ENCODE measurements at regions not wholly inside any gene's neighbourhood (a gene's known extent, or its start where the extent isn't known, plus 50 kb on each side); places are given as distances from the start of the nearest gene placed in this dataset.
"Not testable (repeated sequence)": the region's sequence is repeated elsewhere in the genome, so short reads cannot be mapped to it uniquely, and the experiment has no call there.

DNA sequence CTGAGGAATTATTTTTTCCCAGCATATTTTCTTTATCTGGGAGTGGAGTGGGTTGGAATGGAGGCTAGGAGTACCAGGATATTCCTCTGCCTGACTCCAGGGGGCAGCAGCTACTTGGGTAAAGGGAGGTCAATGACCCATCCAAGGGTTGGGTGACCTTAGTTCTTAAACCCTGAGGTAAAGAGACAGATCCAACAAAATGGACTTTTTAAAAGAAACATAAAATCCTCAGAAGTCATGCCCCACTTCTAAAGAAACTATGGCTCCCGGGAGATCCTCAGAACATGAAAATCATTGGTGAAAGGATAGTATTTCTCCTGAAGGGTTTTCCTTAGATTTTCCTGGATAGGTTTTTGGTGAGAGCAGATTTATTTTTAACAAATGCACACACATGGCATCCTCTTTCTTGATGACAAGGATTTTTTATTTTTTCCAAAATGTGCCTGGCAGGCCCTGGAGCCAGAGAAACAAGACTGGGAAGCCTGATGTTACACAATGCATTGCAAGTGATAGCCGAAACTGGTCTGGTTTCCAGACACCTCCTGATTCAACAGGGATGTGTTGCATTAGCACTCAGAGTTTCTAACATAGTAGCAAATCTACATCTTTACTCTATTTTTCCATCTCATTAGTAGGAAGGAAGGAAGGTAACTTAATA is 240.9 kb upstream of the BTBD3 start:
- no peak for DNase-seq (ENCODE audit: low spot score)

DNA sequence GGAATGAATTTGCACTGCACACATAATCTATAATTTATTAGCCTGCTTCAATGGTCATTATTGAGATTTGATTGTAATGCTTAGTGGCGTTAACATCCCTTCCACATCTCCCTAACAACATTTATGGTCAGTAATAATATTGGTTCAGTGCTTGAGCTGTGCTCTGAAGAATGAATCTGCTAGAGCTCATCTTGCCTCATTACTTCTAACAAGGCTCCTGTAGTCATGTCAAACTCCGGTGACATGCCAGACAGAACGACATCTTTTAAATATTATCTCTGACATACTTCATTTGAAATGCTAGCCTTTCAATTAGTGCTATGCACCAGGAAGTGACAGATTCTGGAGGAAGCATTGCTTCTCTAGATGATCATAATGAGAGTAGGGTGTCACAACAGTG is 240.3 kb upstream of the BTBD3 start:
- DNase-seq (ENCODE audit: low spot score): no peak

DNA sequence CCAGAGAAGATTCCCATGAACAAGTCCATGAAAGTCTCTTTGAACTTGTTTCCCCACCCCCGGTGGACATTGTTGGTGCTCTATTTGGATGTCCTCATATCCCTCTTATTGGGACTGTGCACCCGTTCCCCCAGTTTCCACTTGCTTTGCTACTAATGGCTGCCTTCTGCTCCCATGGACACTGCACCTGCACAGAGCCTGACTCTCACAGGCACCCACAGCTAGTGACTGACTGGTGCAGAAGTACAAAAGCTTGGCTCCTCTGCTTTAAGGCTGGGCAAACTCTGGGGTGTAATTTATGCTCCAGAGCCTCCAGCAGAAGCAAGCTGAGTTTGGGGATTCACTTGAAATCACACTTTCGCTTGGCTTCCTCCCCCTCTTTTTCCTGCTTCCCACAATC is 239.9 kb upstream of the BTBD3 start:
- no peak for DNase-seq (ENCODE audit: low spot score)

DNA sequence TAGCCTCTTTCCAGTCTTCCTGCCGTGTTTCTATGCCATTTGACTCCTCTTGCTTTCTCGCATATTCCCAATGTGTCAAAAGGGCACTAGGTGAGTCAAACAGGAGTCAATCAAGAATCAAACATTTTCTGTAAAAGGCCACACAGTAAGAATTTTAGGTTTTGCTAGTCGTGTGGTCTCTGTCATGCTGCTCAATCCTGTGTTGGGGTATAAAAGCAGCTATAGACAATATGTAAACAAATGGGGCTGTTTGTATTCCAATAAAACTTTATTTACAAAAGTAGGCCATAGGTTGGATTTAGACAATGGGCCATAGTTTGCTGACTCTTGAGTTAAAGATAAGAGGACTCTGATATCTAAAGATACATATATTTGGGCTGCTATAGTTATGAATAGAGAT is 235.4 kb upstream of the BTBD3 start:
- DNase-seq (ENCODE audit: low spot score): no peak

DNA sequence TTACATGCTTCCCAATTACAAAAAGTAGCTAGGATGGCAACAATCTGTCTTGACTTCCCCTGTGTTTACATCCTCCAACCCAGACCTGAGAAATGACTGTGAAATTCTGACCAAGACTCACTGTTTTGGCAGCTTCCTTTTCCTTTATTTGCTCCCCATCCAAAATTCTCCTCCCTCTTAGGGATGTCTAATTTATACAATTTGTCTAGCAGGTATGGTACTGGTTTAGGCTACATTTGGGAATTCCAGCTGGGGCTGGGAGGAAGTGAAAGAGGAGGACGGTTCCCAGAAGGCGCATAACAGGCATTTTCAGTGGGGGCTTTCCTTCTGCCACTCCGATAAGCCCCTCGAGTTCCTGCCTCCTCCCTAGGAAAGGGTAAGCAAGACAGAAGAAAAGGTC is 231.5 kb upstream of the BTBD3 start:
- no peak for DNase-seq (ENCODE audit: low spot score)

DNA sequence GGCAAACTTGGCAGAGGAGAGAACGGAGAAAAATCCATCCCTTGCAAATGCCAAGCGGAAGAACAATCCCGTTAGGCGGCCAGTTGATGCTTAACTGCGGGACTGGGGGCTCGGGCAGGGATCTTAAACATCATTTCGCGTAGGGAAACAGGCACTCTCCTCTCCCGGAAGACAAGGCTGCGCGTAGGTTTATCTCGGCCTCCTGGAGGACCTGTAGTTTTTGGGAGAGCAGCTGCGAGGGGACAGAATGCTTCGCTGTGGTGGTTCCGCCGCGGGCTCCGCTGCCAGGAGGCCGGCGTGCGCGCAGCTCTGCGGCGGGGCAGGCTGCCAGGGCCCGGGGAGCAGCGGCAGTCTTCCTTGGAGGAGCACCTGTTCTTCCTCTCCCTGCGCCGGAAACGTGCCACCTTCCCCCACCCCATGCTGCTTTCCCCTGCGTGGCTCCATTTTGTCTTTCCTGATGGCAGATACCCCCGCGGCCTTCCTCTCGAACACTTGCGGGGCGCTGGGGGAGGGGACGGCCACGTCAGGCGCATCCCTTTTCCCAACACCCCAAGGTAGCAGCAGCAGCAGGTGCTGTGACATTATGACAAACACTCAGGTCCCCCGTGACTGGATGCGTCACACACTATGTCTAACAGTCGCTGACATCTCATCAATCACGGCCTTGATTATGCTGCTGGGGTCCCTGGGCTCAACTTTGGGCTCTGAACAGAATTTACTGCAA is 230.7 kb upstream of the BTBD3 start:
- DNase-seq (ENCODE audit: low spot score): peak; percentile 48

DNA sequence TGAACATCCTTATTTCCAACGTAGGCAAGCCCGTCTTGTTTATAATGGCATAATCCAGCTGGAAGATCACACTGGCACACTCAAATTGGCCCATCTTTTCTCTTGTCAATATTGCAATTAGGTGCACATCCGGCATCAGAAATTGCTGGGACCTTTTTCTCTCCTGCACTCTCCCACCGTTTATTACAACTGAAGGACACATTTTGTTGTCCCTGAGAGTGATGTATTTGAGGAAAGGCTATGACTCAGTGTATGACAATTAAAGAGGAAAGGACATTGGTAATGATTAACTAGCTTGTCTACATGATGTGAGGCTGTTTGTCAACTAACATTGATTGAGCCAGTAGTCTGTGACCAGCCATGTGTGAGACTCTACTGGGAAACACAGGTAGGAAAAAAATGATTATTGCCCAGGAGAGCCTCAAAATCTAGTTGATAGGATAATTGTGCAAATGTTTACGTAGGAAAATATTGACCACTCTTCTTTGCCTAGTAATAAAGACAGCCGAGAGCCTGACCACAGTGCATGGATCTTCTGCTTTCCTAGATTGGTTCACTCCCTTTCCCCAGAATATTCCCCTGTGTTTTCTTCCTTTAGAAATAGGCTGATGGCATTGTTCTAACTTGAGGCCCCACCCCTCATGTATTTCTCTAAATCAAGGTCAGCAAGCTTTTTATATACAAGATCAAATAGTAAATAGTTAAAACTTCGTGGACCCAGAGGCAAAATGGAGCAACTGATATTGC is 230.0 kb upstream of the BTBD3 start:
- DNase-seq (ENCODE audit: low spot score): no peak

DNA sequence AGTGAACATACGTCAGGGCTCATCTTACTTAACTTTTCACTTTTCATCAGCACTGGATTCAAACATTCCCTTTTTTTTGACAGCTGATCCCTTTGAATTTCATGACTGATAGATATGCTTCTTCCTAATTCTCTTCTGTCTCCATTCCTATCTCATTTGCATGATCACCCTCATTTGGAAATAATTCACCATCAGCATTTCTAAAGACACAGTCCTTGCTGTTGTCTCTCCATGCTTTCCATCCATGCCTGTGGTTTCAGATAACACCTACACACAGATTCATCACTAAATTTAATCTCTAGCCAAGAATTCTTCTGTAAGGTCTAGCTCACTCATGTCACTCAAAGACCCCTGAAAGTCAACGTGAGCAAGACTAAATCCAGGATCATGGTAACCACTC is 228.4 kb upstream of the BTBD3 start:
- DNase-seq (ENCODE audit: low spot score): no peak

DNA sequence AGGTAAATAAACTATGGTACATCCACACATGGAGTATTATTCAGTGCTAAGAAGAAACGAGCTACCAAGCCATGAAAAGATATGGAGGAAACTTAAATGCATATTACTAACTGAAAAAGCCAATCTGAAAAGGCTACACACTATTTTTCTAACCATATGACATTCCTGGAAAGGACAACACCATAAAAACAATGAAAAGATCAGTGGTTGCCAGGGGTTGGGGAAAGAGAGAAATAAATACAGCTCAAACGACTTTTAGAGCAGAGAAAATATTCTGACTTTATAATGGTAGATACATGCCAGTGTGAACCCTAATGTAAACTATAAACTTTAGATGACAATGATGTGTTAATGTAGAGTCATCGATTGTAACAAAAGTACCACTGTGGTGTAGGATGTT is 225.9 kb upstream of the BTBD3 start:
- DNase-seq (ENCODE audit: low spot score): no peak

DNA sequence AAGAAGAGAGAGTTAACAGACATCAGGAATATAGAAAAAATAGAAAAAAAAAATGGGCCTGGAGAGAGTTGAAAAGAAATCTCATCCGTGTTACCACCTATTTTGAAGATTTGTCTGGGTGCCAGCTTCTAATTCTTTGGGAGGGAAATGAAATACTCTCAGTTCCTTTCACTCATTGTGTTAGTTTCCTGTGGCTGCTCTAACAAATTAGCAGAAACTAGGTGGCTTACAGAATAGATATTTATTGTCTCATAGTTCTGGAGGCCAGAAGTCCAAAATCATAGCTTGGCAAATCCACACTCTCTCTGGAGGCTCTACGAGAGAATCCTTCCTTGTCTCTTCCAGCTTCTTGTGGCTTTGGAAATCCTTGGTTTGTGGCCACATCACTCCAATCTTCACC is 225.1 kb upstream of the BTBD3 start:
- DNase-seq (ENCODE audit: low spot score): no peak

DNA sequence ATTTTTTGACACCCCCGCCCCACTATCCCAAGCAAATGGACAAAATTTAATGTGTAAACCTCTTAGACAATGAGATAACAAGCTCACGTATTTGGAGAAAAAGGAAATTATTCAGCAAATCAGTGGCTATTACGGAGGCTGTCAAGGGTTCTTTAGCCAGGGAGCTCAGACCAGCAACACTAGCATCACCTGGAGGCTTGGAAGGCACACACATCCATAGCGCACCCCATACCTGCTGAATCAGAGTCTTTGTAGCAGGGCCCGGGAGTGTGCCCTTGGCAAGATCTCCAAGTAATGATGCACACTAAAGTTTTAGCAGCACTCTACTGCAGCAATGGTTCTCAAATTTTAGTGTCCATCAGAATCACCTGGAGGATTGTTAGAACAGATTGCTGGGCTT is 223.2 kb upstream of the BTBD3 start:
- DNase-seq (ENCODE audit: low spot score): no peak

DNA sequence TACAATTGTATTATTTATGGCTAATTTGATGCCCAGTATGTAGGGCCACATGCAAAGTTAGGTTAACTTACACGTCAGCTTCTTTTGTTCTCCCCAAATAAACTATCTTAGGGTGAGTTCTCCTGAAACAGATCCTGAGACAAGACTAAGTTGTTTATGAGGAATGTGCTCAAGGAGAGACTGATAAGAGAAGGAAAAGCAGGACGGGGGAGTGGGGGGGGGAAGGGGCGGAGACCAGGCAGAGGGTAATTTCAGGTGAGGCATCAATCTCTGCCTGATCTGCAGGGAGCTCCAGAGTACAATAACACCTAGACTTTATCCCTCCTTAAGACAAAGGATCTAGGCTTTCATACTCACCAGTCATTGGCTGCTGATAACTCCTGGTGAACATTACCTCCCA is 220.6 kb upstream of the BTBD3 start:
- DNase-seq (ENCODE audit: low spot score): no peak

DNA sequence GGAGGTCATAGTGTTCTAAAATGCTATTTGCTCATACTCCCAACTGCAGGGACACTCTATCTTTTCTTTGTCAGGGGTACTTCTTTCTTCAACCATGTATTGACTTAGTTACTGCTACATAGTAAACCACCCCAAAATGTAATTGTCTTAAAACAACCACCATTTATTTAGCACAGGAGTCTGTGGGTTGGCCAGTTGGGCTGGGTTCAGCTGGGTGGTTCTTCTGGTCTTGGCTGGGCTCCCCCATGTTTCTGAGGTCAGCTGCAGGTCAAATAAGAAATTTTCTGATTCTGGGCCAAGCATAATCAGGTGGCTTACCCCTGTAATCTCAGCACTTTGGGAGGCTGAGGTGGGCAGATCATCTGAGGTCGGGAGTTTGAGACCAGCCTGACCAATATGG is 220.0 kb upstream of the BTBD3 start:
- no peak for DNase-seq (ENCODE audit: low spot score)

DNA sequence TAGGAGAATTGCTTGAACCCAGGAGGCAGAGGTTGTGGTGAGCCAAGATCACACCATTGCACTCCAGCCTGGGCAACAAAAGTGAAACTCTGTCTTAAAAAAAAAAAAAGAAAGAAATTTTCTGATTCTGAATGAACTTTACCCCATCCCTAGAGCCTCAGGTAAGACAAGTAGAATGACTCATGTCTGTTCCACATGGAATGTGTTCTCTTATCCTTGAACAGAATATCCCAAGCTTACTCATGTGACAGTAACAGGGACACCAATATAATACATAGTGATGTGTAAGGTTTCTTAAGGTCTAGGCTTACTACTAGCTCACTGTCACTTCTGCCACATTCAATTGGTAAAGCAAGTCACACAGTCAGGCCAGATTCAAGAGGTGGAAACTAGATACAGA is 219.6 kb upstream of the BTBD3 start:
- no peak for DNase-seq (ENCODE audit: low spot score)

DNA sequence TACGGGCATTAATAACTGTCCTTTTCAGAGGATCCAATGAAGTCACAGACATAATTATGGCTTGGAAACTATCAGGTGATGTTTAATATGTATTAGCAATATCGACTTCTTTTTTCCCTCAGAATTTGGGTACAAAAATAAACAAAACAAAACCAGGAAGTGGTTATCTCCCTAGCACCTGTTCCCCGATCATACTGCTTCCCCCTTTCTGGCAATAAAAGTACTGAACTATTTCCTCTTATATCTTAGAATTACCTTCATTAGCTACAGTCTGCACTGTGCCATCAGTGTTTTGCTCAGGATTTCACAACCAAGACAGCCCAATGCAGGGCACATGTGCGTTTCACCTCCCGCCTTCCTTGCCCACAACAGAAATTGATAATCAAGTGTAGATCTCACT is 216.9 kb upstream of the BTBD3 start:
- DNase-seq (ENCODE audit: low spot score): no peak

DNA sequence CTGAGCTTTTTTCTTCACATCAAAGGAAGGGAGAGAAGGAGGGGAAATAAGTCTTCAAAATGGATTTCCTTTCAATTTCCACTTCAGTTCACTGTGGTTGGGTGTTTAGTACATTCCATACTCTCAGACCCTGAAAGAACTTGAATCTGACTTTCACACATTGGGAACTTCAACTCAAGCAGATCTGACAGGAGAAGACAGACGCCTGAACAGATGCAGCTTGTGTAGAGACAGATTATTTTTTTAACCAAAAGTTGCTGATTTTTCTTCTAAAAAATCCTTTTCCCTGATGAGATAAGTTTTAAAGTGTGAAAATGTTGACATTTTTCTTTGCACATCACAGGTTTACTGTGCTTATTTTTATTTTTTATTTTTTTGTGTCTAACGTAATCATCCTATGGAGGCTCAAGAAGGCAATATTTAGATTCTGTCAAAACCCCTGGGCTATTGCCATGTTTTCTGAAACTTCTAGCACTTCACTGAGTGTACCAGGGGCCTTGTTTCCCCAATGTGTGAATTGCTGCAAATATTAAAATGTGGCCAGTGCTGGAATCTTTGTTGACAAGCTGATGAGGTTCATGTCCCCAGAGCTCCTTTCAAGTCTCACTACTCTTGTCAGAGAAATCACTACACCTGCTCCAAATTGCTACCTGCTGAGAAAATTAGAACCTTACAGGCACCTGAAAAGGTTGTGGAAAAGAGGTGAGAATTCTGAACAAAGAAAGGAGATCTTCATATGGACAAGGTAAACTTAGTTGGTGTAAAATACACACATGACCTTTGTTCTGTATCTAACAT is 214.8 kb upstream of the BTBD3 start:
- DNase-seq (ENCODE audit: low spot score): no peak

DNA sequence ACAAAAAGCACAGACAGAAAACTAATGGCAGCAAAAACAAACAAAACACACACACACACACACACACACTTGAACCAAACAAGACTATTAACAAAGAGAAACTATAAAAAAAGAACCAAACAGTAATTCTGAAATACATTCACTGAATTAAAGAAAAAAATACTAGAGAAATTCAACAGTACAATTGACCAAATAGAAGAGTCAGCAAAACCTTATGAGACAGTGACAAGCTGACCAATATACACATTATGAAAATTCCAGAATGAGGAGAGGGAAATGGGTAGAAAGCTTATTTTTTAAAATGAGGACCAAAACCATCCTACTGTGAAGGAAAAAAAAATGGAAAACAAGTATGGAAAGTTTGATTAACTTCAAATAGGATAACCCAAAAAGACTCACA is 212.2 kb upstream of the BTBD3 start:
- no peak for DNase-seq (ENCODE audit: low spot score)

DNA sequence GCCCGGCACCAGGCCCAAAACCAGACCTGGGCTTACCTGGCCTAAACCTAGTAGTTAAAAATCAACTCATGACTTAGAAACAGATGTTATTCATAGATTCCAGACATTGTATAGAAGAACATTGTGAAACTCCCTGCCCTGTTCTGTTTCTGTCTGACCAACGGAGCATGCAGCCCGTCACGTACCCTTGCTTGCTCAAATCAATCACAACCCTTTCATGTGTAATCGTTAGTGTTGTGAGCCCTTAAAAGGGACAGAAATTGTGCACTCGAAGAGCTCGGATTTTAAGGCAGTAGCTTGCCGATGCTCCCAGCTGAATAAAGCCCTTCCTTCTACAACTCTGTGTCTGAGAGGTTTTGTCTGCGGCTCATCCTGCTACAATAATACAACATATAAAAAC is 209.5 kb upstream of the BTBD3 start:
- not testable (repeated sequence) for DNase-seq (ENCODE audit: low spot score)

DNA sequence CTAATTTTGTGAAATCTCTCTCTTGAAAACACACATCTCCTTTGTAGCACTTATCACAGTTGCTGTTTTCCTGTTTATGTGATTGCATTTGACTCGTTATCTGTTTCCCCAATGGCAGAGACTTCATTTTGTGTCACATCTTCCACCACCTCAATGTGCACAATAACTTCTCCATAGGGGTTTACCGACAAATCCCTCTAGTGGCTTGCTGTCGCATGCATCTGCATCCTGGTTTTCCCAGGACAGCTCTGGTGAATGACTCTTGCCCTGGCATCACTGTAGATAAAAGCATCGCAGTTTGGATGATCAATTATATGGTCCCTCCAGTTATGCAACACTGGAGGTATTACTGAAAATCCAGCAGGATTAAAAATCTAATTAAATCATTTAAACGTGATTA is 206.5 kb upstream of the BTBD3 start:
- DNase-seq (ENCODE audit: low spot score): no peak

DNA sequence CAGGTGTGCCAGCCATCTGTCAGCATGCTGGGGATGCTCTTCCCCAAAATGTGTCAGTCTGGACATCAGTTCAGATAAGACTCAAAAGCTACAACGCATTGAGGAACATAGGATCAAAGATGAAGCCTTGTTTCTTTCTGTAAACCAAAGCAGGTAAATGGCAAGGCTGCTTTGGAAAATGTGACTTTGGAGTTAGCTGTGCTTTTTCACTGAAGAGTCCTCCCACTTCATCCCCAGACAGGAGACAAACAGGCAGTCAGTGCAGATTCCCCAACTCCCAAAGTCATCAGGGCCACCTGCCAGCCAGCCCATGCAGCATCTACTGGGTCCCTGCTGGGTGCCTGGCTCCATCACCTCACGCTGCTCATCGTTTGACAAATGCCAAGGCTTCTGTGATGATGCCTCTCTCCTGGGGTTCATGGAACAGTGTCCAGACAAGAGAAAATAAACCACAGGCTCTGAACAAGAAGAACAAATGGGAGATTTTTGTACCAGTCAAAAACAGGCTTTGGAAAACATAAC is 205.0 kb upstream of the BTBD3 start:
- DNase-seq (ENCODE audit: low spot score): no peak

DNA sequence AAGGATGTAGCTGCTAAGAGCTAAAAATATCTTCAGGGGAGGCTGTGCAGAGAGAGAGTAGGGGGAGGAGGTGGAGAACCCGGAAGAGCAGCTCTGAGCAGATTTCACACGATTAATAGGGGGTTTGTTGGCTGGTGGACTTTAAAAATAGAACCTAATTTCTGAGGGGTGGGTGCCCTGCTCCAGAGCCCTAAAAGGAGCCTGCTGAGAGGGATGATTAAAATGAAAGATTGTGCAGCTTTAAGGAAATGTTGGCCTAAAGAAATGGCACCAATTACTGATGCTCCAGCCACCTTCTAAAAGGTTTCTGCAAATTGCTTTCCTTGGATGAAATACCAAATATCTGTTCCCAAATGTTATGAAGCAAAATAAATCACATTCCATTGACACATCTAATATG is 202.8 kb upstream of the BTBD3 start:
- DNase-seq (ENCODE audit: low spot score): no peak
